GM20431 (cell line): ENCODE measurements at regions not wholly inside any gene's neighbourhood (a gene's known extent, or its start where the extent isn't known, plus 50 kb on each side); places are given as distances from the start of the nearest gene placed in this dataset.
"Not testable (repeated sequence)": the region's sequence is repeated elsewhere in the genome, so short reads cannot be mapped to it uniquely, and the experiment has no call there.

ENCODE experiments used
- in situ Hi-C: fragments of 300-500 bp; cut with MseI, MboI; formaldehyde crosslinking; loops from one replicate; pipeline ENCODE4 v1.15.0; 2020; ENCODE audit warnings: low sequenced_read_pairs; ENCODE audit not compliant: unreplicated experiment

- in situ Hi-C loops, result no loop called here
These were observed 150.9 kb downstream of the SPRY2 start for GRCh38 chr13:80189889-80190597.

- in situ Hi-C loops, result no loop called here
These were observed 160.1 kb downstream of the SPRY2 start for GRCh38 chr13:80180740-80181355.

GRCh38 chr13:80177327-80177726 lies 163.6 kb downstream of the SPRY2 start:
- in situ Hi-C loops, result no loop called here

- in situ Hi-C loops, result no loop called here
These were observed 167.7 kb downstream of the SPRY2 start for GRCh38 chr13:80173224-80173623.

- in situ Hi-C loops, result no loop called here
These were observed 169.8 kb downstream of the SPRY2 start for GRCh38 chr13:80171096-80171495.

GRCh38 chr13:80168089-80168850 lies 172.7 kb downstream of the SPRY2 start:
- in situ Hi-C loops, result no loop called here

- in situ Hi-C loops, result no loop called here
These were observed 174.6 kb downstream of the SPRY2 start for GRCh38 chr13:80166352-80166751.

- in situ Hi-C loops, result no loop called here
These were observed 176.5 kb downstream of the SPRY2 start for GRCh38 chr13:80164462-80164861.

GRCh38 chr13:80161896-80162295 lies 179.0 kb downstream of the SPRY2 start:
- in situ Hi-C loops, result no loop called here

GRCh38 chr13:80161219-80161618 lies 179.7 kb downstream of the SPRY2 start:
- in situ Hi-C loops, result no loop called here

GRCh38 chr13:80160110-80160509 lies 180.8 kb downstream of the SPRY2 start:
- in situ Hi-C loops, result no loop called here

- in situ Hi-C loops, result no loop called here
These were observed 183.5 kb downstream of the SPRY2 start for GRCh38 chr13:80157261-80157932.

GRCh38 chr13:80152142-80152541 lies 188.8 kb downstream of the SPRY2 start:
- in situ Hi-C loops, result not testable (repeated sequence)

- in situ Hi-C loops, result no loop called here
These were observed 189.9 kb downstream of the SPRY2 start for GRCh38 chr13:80151016-80151415.

GRCh38 chr13:80149736-80150135 lies 191.2 kb downstream of the SPRY2 start:
- in situ Hi-C loops, result no loop called here

- in situ Hi-C loops, result no loop called here
These were observed 195.7 kb downstream of the SPRY2 start for GRCh38 chr13:80145171-80145690.

GRCh38 chr13:80144493-80144892 lies 196.4 kb downstream of the SPRY2 start:
- in situ Hi-C loops, result no loop called here

- in situ Hi-C loops, result no loop called here
These were observed 199.6 kb downstream of the SPRY2 start for GRCh38 chr13:80141123-80141849.

- in situ Hi-C loops, result no loop called here
These were observed 200.2 kb downstream of the SPRY2 start for GRCh38 chr13:80140685-80141084.

- in situ Hi-C loops, result no loop called here
These were observed 201.7 kb downstream of the SPRY2 start for GRCh38 chr13:80139196-80139595.
